Peyer's patch (tissue), 4 donors: ENCODE measurements at regions not wholly inside any gene's neighbourhood (a gene's known extent, or its start where the extent isn't known, plus 50 kb on each side); places are given as distances from the start of the nearest gene placed in this dataset.
"Not testable (repeated sequence)": the region's sequence is repeated elsewhere in the genome, so short reads cannot be mapped to it uniquely, and the experiment has no call there.

ENCODE experiments used
- DNase-seq, 3 donors: peaks; one replicate each; pipeline ENCODE4 v3.0.0-alpha.2; 2017 to 2019
- H3K27ac ChIP-seq, 4 donors: fragments of 200-600 bp; sonication (generic); one replicate each; pipeline ENCODE4 v1.5.1; 2016 to 2019
- H3K27me3 ChIP-seq, 2 donors: fragments of 200-600 bp; sonication (generic); one replicate each; pipeline ENCODE4 v1.5.1; 2019
- H3K36me3 ChIP-seq, 3 donors: fragments of 200-600 bp; sonication (generic); one replicate each; pipeline ENCODE4 v1.5.1; 2016 to 2019
- H3K4me1 ChIP-seq, 4 donors: fragments of 200-600 bp; sonication (generic); one replicate each; pipeline ENCODE4 v1.5.1; 2016 to 2019
- H3K4me3 ChIP-seq, 4 donors: fragments of 200-600 bp; sonication (generic); 1 replicate in 3 of 4; 2 replicates in 1 of 4; pipeline ENCODE4 v1.5.1; 2016 to 2019; ENCODE audit warnings: mild to moderate bottlenecking in 1 of 4
- H3K9me3 ChIP-seq, 4 donors: fragments of 200-600 bp; sonication (generic); one replicate each; pipeline ENCODE4 v1.5.1; 2016 to 2019; ENCODE audit warnings: mild to moderate bottlenecking in 1 of 4
- CTCF ChIP-seq, 6 experiments: fragments of 450-650 bp in 4 of 6; fragments of 200-600 bp in 2 of 6; sonication (generic) in 1 of 6; IDR thresholded peaks; one replicate each; pipeline ENCODE4 v1.5.1; 2017 to 2019; ENCODE audit warnings: antibody characterized with exemption in 6 of 6, mild to moderate bottlenecking in 3 of 6, moderate library complexity in 1 of 6
- POLR2A ChIP-seq, 2 donors: fragments of 450-650 bp; IDR thresholded peaks; one replicate each; pipeline ENCODE4 v1.5.1; 2017; ENCODE audit warnings: antibody characterized with exemption in 2 of 2, mild to moderate bottlenecking in 2 of 2, moderate library complexity in 2 of 2

GRCh38 chr16:88132836-88133506 is 181.7 kb downstream of the BANP start:
- no peak for TF ChIP-seq POLR2A (IDR thresholded peaks at IDR 0.05)
- TF ChIP-seq CTCF (IDR thresholded peaks at IDR 0.05), result no peak
- Histone ChIP-seq H3K9me3 (no peaks in the 10 kb centered on the region), H3K27ac (no peak overlapping the region), H3K4me3 (no peak overlapping the region), H3K4me1 (no peaks in the 10 kb centered on the region), H3K36me3 (no peaks in the 10 kb centered on the region), H3K27me3 (no peaks in the 10 kb centered on the region)
- DNase-seq, result no peak

GRCh38 chr16:88133507-88133843 is 182.2 kb downstream of the BANP start:
- no peaks in the 10 kb centered on the region for H3K36me3 ChIP-seq
- no peaks in the 10 kb centered on the region for H3K4me1 ChIP-seq
- H3K4me3 ChIP-seq, result no peak overlapping the region
- no peaks in the 10 kb centered on the region for H3K27me3 ChIP-seq
- H3K9me3 ChIP-seq, result no peaks in the 10 kb centered on the region
- DNase-seq, result no peak
- no peak overlapping the region for H3K27ac ChIP-seq
- TF ChIP-seq POLR2A (IDR thresholded peaks at IDR 0.05) (no peak), CTCF (IDR thresholded peaks at IDR 0.05) (no peak)

GRCh38 chr16:88134172-88134898 is 183.1 kb downstream of the BANP start:
- H3K27me3 ChIP-seq, H3K27ac ChIP-seq, H3K4me3 ChIP-seq, H3K4me1 ChIP-seq, DNase-seq, H3K36me3 ChIP-seq, H3K9me3 ChIP-seq: not testable (repeated sequence)

- not testable (repeated sequence) for H3K9me3 ChIP-seq, H3K27me3 ChIP-seq, H3K4me1 ChIP-seq, H3K4me3 ChIP-seq, H3K27ac ChIP-seq, H3K36me3 ChIP-seq
- peak in 1 of 3 donors; percentile 19 for DNase-seq
Measured at GRCh38 chr16:88134899-88135682, 183.9 kb downstream of the BANP start.

GRCh38 chr16:88136211-88136713 is 185.0 kb downstream of the BANP start:
- H3K4me3 ChIP-seq, H3K9me3 ChIP-seq, H3K36me3 ChIP-seq, H3K27me3 ChIP-seq, DNase-seq, H3K4me1 ChIP-seq, H3K27ac ChIP-seq: not testable (repeated sequence)

- not testable (repeated sequence) for DNase-seq, H3K4me3 ChIP-seq, H3K4me1 ChIP-seq, H3K9me3 ChIP-seq, H3K27me3 ChIP-seq, H3K36me3 ChIP-seq, H3K27ac ChIP-seq
Measured at GRCh38 chr16:88136939-88137338, 185.7 kb downstream of the BANP start.

GRCh38 chr16:88139141-88139540 is 187.9 kb downstream of the BANP start:
- H3K27me3 ChIP-seq, H3K4me1 ChIP-seq, H3K36me3 ChIP-seq, H3K4me3 ChIP-seq, DNase-seq, H3K9me3 ChIP-seq, H3K27ac ChIP-seq: not testable (repeated sequence)

- not testable (repeated sequence) for DNase-seq, H3K36me3 ChIP-seq, H3K27ac ChIP-seq, H3K4me3 ChIP-seq, H3K4me1 ChIP-seq, H3K9me3 ChIP-seq, H3K27me3 ChIP-seq
Measured at GRCh38 chr16:88140195-88140594, 189.0 kb downstream of the BANP start.
